Endothelial cell of umbilical vein (primary cell): ENCODE measurements at regions not wholly inside any gene's neighbourhood (a gene's known extent, or its start where the extent isn't known, plus 50 kb on each side); places are given as distances from the start of the nearest gene placed in this dataset.

Experiments used
- BruUV-seq: library from RNA; stranded (reverse); fragments of 400-500 nt; replicated peaks from 2 replicates; lab custom pipeline; 2021; lab: Mats Ljungman, UMichigan
- CTCF ChIA-PET: fragments of 300-600, 350-600 bp; sonication (Branson Sonifier 250); formaldehyde crosslinking; loops from one replicate; lab custom pipeline; 2021; ENCODE audit warnings: antibody characterized with exemption, inconsistent platforms; lab: Charles Lee
- POLR2A ChIA-PET: fragments of 300-600, 350-600 bp; sonication (Branson Sonifier 250); formaldehyde crosslinking; loops from one replicate; lab custom pipeline; 2021; ENCODE audit warnings: antibody characterized with exemption, inconsistent platforms; lab: Charles Lee
- DNase-seq: peaks from one replicate; pipeline ENCODE4 v3.0.0-alpha.2; 2011; ENCODE audit warnings: low read depth, low spot score
- FAIRE-seq: peaks from 2 replicates; lab custom pipeline; 2011; peaks lifted over from hg19 to GRCh38; lab: Jason Lieb, UNC
- H2AFZ ChIP-seq: 2 replicates; pipeline ENCODE4 v1.6.0; 2012; ENCODE audit warnings: low read depth, low read length, control low read depth, inconsistent platforms
- H3K27ac ChIP-seq: 2 replicates; pipeline ENCODE4 v1.5.1; 2011; ENCODE audit warnings: low read depth, mild to moderate bottlenecking, control low read depth, low read length, moderate library complexity; ENCODE audit not compliant: insufficient read depth
- H3K27me3 ChIP-seq, 2 experiments: 2 replicates each; pipeline versions ENCODE4 v1.6.0 to v1.6.1; 2011; ENCODE audit warnings: low read length in 2 of 2, mixed read lengths in 1 of 2; ENCODE audit not compliant: control insufficient read depth in 2 of 2, insufficient read depth in 2 of 2
- H3K36me3 ChIP-seq, 2 experiments: 2 replicates in 1 of 2; 3 replicates in 1 of 2; pipeline ENCODE4 v1.5.1; 2011; ENCODE audit warnings: low read length in 2 of 2, mild to moderate bottlenecking in 1 of 2, moderate library complexity in 1 of 2; ENCODE audit not compliant: control insufficient read depth in 2 of 2, insufficient read depth in 2 of 2; ENCODE audit errors: extremely low read depth in 1 of 2
- H3K4me1 ChIP-seq: 3 replicates; pipeline ENCODE4 v1.5.1; 2011; ENCODE audit warnings: mild to moderate bottlenecking, low read length; ENCODE audit not compliant: control insufficient read depth, insufficient read depth; ENCODE audit errors: extremely low read depth
- H3K4me2 ChIP-seq: 2 replicates; pipeline ENCODE4 v1.6.1; 2011; ENCODE audit warnings: low read length, control low read depth, mixed read lengths; ENCODE audit not compliant: insufficient read depth
- H3K4me3 ChIP-seq, 3 experiments: fragments of 200-600 bp in 1 of 3; sonication (generic), shearing (Covaris generic) in 1 of 3; replicated peaks in 1 of 3; 2 replicates each; pipeline ENCODE4 v1.5.1; 2011 to 2016; ENCODE audit warnings: control low read depth in 3 of 3, low read length in 3 of 3, mild to moderate bottlenecking in 2 of 3, inconsistent platforms in 1 of 3, low read depth in 1 of 3, moderate library complexity in 1 of 3; ENCODE audit not compliant: insufficient read depth in 1 of 3
- H3K79me2 ChIP-seq: 2 replicates; pipeline ENCODE4 v1.6.0; 2012; ENCODE audit warnings: low read length, inconsistent platforms; ENCODE audit not compliant: control insufficient read depth, insufficient read depth
- H3K9ac ChIP-seq: replicated peaks from 2 replicates; pipeline ENCODE3; 2011; ENCODE audit warnings: low read length, control low read depth; ENCODE audit not compliant: insufficient read depth; ENCODE audit errors: extremely low read depth
- H3K9me1 ChIP-seq: replicated peaks from 3 replicates; pipeline ENCODE4 v1.6.0; 2011; ENCODE audit warnings: mild to moderate bottlenecking, low read length; ENCODE audit not compliant: control insufficient read depth, insufficient read depth; ENCODE audit errors: extremely low read depth
- H3K9me3 ChIP-seq: replicated peaks from 2 replicates; pipeline ENCODE4 v1.5.1; 2012; ENCODE audit warnings: low read length, inconsistent platforms; ENCODE audit not compliant: control insufficient read depth, insufficient read depth
- H4K20me1 ChIP-seq: replicated peaks from 2 replicates; pipeline ENCODE3; 2011; ENCODE audit warnings: mild to moderate bottlenecking, low read length; ENCODE audit not compliant: control insufficient read depth, insufficient read depth; ENCODE audit errors: extremely low read depth
- CTCF ChIP-seq, 2 donors: IDR thresholded peaks; 1 replicate in 1 of 2; 2 replicates in 1 of 2; pipeline ENCODE4 v1.5.1; 2011; ENCODE audit warnings: low read length in 2 of 2, mild to moderate bottlenecking in 2 of 2, moderate library complexity in 2 of 2, control low read depth in 1 of 2, inconsistent platforms in 1 of 2, low read depth in 1 of 2; ENCODE audit not compliant: insufficient read depth in 1 of 2; ENCODE audit errors: extremely low read depth in 1 of 2
- EZH2 ChIP-seq: IDR thresholded peaks from 2 replicates; pipeline ENCODE4 v1.6.1; 2012; ENCODE audit warnings: borderline replicate concordance, low read depth, mild to moderate bottlenecking, moderate library complexity, low read length, inconsistent platforms; ENCODE audit not compliant: severe bottlenecking
- FOS ChIP-seq: IDR thresholded peaks from 2 replicates; pipeline ENCODE4 v1.6.1; 2011; ENCODE audit warnings: mild to moderate bottlenecking, low read length, moderate library complexity, borderline replicate concordance; ENCODE audit not compliant: insufficient read depth
- GATA2 ChIP-seq: IDR thresholded peaks from 2 replicates; pipeline ENCODE4 v1.7.0; 2011; ENCODE audit warnings: low read depth, mild to moderate bottlenecking, moderate library complexity, mixed read lengths, low read length; ENCODE audit not compliant: insufficient read length, insufficient read depth
- JUN ChIP-seq: IDR thresholded peaks from 2 replicates; pipeline ENCODE4 v1.6.1; 2011; ENCODE audit warnings: borderline replicate concordance, low read depth; ENCODE audit not compliant: insufficient read length, insufficient read depth
- MAX ChIP-seq: IDR thresholded peaks from 2 replicates; pipeline ENCODE4 v1.6.1; 2011; ENCODE audit not compliant: insufficient read depth, insufficient read length
- MYC ChIP-seq: IDR thresholded peaks from one replicate; pipeline ENCODE4 v1.6.1; 2011; ENCODE audit warnings: mild to moderate bottlenecking, low read depth, low read length
- POLR2A ChIP-seq: IDR thresholded peaks from 2 replicates; pipeline ENCODE4 v1.6.1; 2012; ENCODE audit warnings: low read depth, mild to moderate bottlenecking, control low read depth, low read length
- POLR2AphosphoS5 ChIP-seq: IDR thresholded peaks from 2 replicates; pipeline ENCODE4 v1.6.1; 2012; ENCODE audit warnings: low read depth, mild to moderate bottlenecking, control low read depth, low read length, moderate library complexity; ENCODE audit not compliant: insufficient read depth
- dilution Hi-C: fragments of 300-500 bp; cut with MboI; formaldehyde crosslinking; loops from one replicate; pipeline ENCODE4 v1.15.0; 2019; ENCODE audit warnings: low sequenced_read_pairs; ENCODE audit not compliant: extremely low pct_ligation_motif_present
- intact Hi-C: fragments of 100-400 bp; cut with micrococcal nuclease; formaldehyde crosslinking; loops from one replicate; pipeline ENCODE4 v1.10.0; 2022

- TF ChIP-seq GATA2 = peak; percentile 78
- TF ChIP-seq FOS = peak; percentile 36
- TF ChIP-seq MAX = no peak
- Histone ChIP-seq H3K9ac (peak overlapping the region; percentile 1), H3K79me2 (peaks cover 5% of the 10 kb centered on the region), H3K4me1 (peaks cover 71% of the 10 kb centered on the region), H3K9me3 (no peaks in the 10 kb centered on the region), H3K27me3 (no peaks in the 10 kb centered on the region), H3K9me1 (no peaks in the 10 kb centered on the region), H3K27ac (peak overlapping the region; percentile 59), H3K4me3 (peak overlapping the region in 1 of 3 experiments; percentile 6), H3K36me3 (no peaks in the 10 kb centered on the region), H3K4me2 (peak overlapping the region; percentile 71), H4K20me1 (no peaks in the 10 kb centered on the region), H2AFZ (peak overlapping the region; percentile 18)
- ChIA-PET CTCF (interaction anchor here (1.0 kb wide), 1 partner anchor 194 kb away, joined by 3 read pairs; no protein-coding TSS in a partner anchor), POLR2A (no interaction called here)
- peak; percentile 56 for DNase-seq
- dilution Hi-C loops (no loop called here), intact Hi-C loops (loop anchor here (5.0 to 10.0 kb wide), 2 partner anchors 423 to 981 kb away; partner anchors contain the start of gene CDH2)
- no peak for FAIRE-seq
- no TSS peak for BruUV-seq
Measured at GRCh38 chr18:29157905-29158304, 981.0 kb upstream of the CDH2 start.

- H3K79me2 ChIP-seq = peaks cover 5% of the 10 kb centered on the region
- no peak for TF ChIP-seq EZH2
- no peak for TF ChIP-seq MAX
- no peak for TF ChIP-seq MYC
- TF ChIP-seq FOS = peak; percentile 62
- TF ChIP-seq JUN = no peak
- no peak for TF ChIP-seq POLR2A
- no peak for TF ChIP-seq CTCF (IDR thresholded peaks at IDR 0.05; ENCODE audit: extremely low read depth in 1 of 2, insufficient read depth in 1 of 2, low read depth in 1 of 2, low read length in 2 of 2)
- peak; percentile 76 for TF ChIP-seq GATA2
- no peak for TF ChIP-seq POLR2AphosphoS5
- intact Hi-C loops = loop anchor here (5.0 to 10.0 kb wide), 2 partner anchors 422 to 980 kb away; partner anchors contain the start of gene CDH2
- H3K36me3 ChIP-seq = no peaks in the 10 kb centered on the region
- no peaks in the 10 kb centered on the region for H3K27me3 ChIP-seq
- BruUV-seq = no TSS peak
- CTCF ChIA-PET = no interaction called here
- peak; percentile 43 for DNase-seq
- no peaks in the 10 kb centered on the region for H4K20me1 ChIP-seq
- peaks cover 65% of the 10 kb centered on the region for H3K4me1 ChIP-seq
- H3K4me2 ChIP-seq = peak overlapping the region; percentile 71
- no peaks in the 10 kb centered on the region for H3K9me1 ChIP-seq
- POLR2A ChIA-PET = no interaction called here
- dilution Hi-C loops = no loop called here
- H3K9me3 ChIP-seq = no peaks in the 10 kb centered on the region
- H3K27ac ChIP-seq = peak overlapping the region; percentile 96
- peak; percentile 48 for FAIRE-seq
- peak overlapping the region; percentile 83 for H3K9ac ChIP-seq
- no peak overlapping the region for H2AFZ ChIP-seq
- peak overlapping the region in 1 of 3 experiments; percentile 51 for H3K4me3 ChIP-seq
Measured at GRCh38 chr18:29157057-29157780, 980.3 kb upstream of the CDH2 start.
